ENCODE measurements at regions not wholly inside any gene's neighbourhood (a gene's known extent, or its start where the extent isn't known, plus 50 kb on each side); places are given as distances from the start of the nearest gene placed in this dataset.
"Not testable (repeated sequence)": the region's sequence is repeated elsewhere in the genome, so short reads cannot be mapped to it uniquely, and the experiment has no call there.

DNA sequence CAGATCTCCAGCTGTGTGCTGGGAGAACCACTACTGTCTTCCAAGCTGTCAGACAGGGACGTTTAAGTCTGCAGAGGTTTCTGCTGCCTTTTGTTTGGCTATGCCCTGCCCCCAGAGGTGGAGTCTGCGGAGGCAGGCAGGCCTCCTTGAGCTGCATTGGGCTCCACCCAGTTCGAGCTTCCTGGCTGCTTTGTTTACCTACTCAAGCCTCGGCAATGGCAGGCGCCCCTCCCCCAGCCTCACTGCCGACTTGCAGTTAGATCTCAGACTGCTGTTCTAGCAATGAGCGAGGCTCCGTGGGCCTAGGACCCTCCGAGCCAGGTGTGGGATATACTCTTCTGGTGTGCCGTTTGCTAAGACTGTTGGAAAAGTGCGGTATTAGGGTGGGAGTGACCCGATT is 206.8 kb upstream of the FBXO33 start:
- DNase-seq, result not testable (repeated sequence)

DNA sequence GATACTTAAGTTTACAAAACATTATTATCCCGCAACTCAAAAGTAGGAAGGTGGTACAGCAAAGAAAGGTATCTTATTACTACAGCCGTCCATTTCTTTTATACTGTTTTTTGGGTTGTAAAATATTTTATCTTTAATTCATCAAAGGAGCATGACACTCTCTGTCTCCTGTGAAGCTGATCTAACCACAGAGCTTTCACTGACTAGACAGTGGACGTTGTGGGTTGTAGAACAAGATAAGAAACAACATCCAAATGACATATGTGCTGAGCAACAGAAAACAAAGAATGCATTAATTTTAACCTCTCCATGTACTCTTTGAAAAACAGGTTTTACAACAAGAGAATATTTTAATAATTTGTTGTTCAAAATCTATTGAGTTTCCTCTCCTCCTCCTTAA is 195.9 kb upstream of the FBXO33 start:
- no peak for DNase-seq

DNA sequence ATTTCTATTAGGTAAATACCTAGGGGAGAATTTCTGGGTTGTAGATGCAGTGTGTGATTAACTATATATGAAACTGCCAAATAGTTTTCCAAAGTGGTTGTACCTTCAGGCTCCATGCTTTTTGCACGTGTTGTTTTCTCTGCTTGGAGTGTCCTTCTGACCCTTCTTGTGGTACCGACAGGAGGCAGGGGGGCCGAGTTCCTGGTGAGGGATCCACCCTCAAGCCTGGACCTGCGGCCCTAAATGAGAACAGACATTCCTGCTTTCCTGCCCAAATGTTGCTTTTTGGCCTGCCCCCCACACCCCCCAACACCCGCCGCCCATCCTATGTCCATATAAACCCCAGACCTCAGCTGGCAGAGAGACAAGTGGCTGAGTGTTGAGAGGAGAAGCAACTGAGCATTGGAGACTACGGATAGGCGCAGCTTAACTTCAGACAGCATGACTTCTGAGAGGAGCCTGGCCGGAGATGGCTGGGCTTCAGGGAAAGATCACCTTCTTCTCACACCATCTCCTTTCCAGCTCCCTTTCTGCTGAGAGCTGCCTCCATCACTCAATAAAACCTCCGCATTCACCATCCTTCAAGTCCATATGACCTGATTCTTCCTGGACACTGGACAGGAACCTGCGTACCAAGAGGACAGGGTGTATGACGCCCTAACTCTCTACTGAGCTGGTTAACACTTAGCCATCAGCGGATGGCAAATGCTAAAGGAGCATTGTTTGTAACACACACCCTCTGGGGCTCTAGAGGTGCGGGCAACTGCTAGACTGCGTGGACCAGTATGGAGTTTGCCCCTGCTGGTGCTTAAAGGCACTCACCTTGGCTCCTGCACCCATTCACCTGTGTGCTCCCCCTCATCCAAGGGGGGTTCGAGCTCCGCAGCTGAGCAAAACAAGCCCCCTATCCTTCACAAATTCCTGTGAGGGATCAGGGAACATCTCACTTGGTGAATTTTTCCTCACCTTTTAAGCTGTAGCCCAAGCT is 194.7 kb upstream of the FBXO33 start:
- DNase-seq, result no peak

DNA sequence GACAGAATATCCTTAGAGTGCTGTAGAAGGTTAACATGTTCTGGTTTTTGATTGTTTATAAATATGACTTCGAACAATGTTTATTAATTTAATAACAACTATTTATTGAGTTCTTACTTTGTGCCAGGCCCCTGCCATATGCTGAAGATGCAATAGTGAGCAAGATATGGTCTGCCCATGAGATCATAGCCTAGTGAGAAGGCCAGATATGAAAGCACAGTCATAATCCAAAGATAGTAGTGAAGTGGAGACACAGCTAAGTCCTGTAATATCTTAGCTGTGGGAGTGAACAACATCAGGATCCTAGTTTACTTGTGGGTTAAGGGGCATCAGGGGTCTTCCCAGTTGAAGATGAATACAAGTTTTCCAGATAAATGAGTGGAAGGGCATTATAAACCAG is 189.4 kb upstream of the FBXO33 start:
- no peak for DNase-seq

DNA sequence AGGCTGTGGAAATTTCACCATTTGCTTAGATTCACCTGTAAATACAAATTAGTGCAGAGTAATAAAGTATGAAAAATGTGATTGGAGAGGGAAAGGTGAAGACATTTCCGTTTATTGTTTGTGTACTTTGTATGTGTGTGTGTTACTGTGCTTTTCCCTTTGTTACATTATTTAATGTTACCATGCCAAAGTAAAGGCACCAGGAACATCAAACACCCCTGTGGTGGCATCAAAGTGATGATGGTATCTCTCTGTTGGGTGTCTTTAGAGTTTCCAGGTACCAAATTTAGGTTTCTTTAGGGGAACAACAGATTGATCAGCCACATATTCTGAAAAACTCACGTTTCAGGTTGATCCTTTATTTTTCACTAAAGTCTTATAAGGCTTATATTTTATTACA is 189.0 kb upstream of the FBXO33 start:
- DNase-seq, result no peak

DNA sequence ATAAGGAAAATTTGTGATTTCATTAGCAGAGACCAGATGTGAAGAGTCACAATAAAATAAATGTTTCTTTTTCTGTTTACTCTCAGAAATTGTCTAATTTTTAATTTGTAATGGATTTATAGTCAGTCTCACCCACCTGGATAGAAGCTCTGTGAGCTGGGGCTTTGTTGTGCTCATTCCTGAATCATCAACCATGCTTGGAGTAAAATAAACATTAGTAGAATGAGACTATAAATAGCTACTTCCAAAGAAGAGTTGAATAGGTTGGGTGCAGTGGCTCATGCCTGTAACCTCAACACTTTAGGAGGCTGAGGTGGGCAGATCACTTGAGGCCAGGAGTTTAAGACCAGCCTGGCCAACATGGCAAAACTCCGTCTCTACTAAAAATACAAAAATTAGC is 185.3 kb upstream of the FBXO33 start:
- DNase-seq, result no peak

DNA sequence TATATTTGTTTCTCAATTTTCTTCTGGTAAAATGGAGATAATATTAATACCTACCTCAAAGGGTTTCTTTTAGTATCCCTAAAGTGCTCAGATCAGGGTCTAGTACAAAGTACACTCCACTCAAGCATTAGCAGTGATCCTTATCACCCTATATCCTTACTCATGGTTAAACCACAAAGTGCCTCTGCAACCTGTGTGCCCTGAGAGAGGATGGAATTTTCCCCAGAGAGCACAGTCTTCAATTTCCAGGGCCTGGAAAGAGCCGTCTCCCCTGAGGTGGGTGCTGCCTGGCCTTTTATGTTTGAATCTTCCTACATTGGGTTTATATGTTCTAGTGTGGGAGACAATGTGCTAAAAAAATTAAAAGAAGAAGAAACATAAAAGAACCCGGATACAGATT is 183.1 kb upstream of the FBXO33 start:
- DNase-seq, result no peak

DNA sequence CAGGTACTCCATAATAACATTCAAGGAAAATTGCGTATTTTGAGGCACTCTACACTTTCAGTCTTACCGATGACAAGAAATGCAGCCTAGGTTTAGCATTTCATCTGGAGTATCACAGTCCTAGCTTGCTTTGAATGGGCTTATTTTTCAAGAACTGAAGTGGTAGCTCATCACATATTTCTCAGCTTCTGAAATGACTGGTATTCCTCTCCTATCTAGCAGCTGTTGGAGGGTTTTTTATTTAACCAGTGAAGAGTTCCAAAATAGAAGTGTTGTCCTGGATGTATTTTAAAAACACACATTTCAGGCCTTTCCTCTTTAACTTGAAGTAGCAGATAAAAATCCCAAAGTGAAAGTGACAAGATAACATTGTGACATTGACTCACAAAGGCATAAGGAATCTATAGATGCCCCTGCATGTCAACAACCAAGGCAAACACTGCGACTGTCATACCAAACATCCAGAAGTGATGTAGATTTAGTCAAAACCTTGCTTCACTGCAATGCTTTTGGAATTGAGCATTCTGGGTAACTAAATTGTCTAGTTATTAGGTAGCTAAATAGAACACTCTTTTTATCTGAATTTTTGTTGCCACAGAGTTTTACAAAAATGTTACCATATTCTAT is 182.2 kb upstream of the FBXO33 start:
- peak; percentile 13 for DNase-seq

DNA sequence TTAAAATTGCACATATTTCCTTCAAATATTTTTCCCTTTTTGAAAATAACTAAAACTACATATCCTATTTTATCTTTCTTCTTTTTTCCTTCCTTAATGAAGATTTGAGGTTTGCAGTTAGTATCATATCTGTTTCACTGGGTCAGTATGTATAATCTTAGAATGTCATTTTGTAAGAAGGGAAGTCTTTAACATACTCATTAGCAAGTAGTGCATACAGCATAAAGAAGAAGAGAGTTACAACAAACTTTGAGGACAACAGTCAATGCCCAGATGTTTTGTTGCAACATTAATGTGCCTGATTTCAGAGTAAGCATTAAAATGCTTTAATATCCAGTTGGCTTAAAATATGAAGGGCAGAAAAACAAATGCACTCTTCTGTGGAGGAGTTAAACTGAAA is 176.9 kb upstream of the FBXO33 start:
- DNase-seq, result no peak

DNA sequence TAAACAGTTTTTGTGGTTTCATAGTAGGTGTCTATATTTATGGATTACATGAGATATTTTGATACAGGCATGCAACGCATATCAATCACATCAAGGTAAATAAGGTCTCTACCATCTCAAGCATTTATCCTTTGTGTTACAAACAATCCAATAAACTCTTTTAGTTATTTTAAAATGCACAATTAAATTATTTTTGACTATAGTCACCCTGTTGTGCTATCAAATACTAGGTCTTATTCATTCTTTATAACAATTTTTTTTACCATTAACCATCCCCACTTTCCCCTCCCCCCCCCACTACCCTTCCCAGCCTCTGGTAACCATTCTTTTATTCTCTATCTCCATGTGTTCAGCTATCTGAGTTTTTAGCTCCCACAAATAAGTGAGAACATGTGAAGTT is 175.7 kb upstream of the FBXO33 start:
- no peak for DNase-seq

DNA sequence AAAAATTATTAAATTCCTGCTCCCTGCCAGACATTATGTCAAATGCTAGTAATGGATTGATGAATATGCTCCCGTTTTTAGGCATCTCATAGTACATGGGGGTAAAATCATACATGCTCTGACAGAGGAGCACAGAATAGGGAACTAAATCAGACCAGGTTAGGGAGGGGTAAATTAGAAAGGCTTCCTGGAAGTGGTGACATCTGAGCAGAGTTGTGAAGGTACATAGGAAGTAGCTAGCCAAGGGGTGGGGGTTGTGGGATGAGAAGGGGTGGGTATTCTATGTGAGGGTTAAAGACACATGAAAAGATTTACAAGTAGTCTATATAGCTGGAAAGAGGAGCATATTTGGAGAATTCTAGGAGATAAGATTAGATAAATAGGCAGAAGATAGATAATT is 171.7 kb upstream of the FBXO33 start:
- no peak for DNase-seq

DNA sequence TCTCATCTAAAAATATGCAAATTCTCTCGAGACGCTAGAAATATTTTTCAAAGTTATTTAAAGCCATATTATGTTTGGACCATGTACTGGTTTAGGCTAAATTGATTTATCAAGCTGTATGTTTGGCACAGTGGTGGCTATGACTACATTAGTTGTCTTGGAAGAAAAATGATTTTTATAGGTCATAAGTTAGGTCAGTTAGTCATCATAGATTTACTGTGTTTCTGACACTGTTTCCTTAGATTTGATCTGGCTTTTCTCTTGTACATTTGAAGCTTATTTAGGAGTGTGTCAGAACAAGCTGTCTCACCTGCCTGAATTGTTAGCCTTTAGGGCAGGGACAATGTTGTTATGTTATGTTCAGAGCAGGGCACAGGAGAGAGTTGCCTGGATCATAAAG is 161.1 kb upstream of the FBXO33 start:
- DNase-seq, result peak; percentile 16

DNA sequence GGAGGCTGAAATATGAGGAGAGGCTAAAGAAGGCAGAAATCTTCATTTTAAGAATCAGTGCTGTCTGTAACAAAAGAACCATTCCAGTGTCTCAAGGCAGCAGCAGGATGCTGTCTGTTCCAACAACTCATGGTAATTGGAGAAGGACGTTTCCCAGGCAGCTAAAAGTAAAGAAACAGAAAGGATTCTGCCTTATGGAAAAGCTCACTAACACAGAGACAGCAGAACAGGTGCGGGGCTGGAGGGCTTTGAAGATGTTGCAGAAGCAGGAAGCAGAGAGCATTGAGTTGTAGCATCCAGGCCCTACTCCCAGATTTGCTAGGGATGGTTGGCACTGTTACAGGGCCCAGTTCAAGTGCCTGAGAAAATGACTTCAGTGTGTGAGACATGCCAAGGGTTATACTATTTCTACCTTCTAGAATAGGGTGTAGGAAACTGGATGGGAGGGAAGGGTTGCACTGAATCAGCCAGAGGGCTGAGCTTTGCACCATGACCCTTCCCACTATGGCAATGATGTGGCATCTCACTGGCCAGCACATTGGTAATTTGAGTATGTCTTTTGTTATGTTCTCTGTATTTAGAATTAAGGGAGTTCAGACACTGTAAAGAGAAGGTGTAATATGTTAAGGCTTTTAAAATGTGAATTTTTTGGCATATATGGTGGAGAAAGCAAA is 160.0 kb upstream of the FBXO33 start:
- DNase-seq, result peak; percentile 90

DNA sequence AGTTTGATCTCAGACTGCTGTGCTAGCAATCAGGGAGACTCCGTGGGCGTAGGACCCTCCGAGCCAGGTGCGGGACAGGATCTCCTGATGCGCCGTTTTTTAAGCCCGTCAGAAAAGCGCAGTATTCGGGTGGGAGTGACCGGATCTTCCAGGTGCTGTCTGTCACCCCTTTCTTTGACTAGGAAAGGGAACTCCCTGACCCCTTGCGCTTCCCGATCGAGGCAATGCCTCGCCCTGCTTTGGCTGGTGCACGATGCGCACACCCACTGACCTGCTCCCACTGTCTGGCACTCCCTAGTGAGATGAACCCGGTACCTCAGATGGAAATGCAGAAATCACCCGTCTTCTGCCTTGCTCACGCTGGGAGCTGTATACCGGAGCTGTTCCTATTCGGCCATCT is 157.6 kb upstream of the FBXO33 start:
- not testable (repeated sequence) for DNase-seq

DNA sequence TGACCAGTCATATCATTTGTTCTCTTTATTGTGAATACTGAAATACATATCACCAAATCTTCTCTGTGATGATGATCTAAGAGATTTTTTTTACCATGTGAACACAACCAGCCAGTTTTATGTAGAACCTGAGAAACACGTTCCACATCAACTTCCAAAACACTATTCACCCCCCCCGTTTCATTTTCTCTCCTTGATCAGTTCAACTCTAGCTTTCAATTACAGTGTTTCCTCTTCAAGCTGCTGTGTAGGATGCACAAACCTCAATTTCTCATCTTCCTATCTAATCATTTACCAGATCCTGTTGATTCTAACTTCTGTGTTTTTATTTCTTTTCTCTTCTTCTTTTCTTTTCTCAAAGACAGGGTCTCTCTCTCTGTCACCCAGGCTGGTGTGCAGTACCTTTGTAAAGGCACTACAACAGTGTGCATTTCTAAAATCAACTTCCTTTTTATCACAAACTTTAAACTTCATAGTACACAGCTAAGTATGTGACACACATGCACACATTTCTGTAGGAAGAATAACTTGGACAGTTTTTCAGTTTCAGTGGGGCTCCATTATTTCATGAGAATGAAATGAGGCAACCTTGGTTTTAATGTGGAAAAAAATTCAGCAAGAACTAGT is 149.9 kb upstream of the FBXO33 start:
- DNase-seq, result no peak

DNA sequence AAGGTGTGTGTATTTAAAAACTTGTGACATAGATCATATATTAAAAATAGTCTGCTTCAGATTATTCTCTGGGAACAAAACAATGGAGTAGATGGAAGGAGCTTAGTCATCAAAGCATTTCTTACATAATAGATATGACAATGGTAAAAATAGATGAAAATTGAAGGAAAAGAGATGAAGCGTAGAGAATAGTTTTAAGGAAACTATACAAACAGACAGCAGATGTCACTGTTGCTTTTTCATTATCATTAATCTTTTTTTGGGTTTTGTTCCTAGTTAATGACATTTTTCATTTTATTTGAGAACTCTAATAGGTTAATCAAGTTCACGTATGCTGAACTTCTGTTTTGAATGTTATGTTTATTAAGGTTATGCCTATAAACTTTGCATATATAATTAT is 149.2 kb upstream of the FBXO33 start:
- peak; percentile 8 for DNase-seq

DNA sequence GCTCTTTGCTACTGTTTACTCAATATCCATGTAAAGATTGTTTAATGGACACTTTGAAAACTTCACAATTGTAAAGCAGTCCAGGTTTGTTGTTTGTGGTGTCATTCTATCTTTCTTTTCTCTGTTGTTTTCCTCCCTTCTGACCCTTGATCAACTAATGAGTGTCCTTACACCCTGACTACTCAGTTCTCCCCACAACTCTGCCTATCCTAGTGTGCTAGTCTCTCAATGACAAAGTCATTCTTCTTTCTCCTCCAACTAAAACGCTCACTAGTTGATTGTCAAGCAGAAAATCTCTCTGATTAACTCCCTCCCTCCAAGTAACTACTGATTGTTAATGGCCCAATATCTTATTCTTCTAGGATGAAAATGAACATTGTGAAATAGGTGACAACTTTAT is 148.5 kb upstream of the FBXO33 start:
- DNase-seq, result no peak

DNA sequence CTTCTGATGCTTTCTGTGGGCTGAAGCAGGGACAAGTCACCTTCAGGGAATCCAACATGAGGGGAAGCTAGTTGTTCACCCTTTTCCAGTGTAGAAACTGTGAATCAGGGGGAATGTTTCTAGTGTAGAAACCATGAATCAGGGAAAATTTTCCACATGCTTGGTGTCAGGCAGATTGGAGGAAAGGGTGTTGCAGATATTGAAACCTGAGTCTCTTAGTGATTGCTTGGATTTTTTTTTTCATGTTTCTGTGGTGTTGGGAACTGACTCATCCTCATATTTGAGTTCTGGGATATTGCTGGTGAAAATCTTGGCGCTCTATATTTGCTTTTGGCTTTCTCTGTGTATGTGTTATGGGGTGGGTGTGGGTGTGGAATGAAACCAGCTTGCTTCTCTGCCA is 144.5 kb upstream of the FBXO33 start:
- DNase-seq, result no peak

DNA sequence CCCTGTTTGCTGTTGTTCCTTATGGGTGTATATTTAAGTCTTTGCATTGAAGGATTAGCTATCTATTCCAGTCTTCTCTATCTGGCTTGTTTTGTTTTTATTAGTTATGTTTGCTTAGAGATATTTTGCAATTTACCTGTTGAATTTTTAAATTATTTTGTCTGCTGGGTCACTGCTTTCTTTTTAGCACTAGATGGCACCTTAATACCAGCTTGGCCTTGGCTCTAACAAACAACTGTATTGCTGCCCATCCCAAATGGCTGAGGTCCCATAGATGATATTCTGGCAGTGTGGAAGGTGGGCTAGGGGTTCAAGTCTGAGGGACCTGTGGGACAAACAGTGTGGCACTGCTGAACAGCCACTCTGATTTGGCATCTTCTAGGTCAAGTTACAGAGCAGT is 144.0 kb upstream of the FBXO33 start:
- DNase-seq, result no peak

DNA sequence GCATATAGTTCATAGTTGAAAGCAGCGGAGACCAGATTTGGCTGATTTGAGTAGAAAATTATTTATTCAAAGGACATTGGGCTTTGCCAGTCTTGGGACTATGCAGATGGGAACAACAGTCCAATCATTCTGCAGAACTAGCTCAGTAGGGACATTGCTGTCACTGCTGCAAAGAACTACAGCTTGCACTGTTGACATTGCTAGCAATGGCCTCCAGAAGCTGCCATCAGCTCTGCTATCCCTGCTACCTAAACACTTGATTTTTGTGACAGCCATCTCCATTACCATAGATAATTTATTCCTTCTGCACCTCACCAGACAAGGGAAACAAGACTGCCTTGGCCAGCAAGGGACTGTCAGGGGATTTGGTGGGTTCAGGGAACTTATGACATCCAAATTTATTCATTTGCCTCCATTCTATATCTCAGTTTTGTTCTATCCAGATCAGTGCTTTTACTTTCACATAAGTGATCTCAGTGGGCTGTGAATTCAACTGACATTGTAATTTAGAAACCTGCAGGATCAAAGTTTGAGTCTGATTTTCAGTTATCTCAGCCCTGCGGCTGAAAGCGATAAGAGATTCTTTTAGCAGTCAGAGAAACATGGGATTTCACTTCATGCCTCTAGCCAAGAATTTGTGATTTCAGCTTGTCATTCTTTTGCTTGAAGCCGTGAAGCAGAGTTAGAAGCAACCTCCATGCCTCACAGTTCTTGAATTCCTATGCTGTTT is 136.7 kb upstream of the FBXO33 start:
- no peak for DNase-seq

DNA sequence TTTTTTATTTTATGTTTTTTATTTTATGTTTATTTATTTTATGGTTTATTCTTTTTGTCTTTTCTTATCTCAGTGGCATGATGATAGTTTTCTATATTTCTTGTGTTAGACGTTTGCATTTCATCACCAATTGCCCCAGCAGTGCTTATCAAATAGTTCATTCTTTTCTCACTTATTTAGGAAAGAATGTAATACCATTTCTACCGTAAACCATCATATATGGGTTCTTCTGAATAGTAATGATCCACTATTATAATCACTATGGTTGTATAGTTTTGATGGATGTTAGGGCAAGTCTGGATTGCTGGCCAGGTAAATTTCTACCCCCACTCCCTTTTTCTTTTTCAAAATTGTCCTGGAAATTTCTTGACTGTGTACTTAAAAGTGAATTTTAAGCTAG is 134.6 kb upstream of the FBXO33 start:
- no peak for DNase-seq

DNA sequence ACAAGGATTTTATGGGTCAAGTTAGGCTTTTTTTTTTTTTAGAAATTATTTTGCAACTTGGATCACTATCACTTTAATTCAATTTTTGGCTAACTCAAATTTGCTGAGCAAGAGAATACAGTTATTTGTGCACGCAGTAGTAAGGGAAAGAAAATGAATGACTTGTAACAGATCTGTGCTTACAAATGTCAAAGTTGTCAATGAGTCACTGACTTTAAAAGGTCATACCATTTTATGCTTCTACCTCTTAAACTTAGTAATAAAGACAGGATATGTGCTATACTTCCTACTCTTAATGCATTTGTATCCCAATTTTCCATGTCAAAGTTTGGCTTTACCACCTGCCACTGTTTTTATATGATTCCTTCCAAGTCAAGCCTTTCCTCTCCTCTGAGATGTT is 131.1 kb upstream of the FBXO33 start:
- DNase-seq, result no peak

Measured in tongue (tissue), 1 donor.